Activated naive CD4-positive, alpha-beta T cell (primary cell): ENCODE measurements at regions not wholly inside any gene's neighbourhood (a gene's known extent, or its start where the extent isn't known, plus 50 kb on each side); places are given as distances from the start of the nearest gene placed in this dataset.
"Not testable (repeated sequence)": the region's sequence is repeated elsewhere in the genome, so short reads cannot be mapped to it uniquely, and the experiment has no call there.

Source experiments
- DNase-seq, 4 experiments: peaks; one replicate each; lab custom pipeline; 2025; lab: John Stamatoyannopoulos, UW

GRCh38 chr3:5035113-5035512, 55.9 kb downstream of the BHLHE40 start:
- no peak for DNase-seq

DNA sequence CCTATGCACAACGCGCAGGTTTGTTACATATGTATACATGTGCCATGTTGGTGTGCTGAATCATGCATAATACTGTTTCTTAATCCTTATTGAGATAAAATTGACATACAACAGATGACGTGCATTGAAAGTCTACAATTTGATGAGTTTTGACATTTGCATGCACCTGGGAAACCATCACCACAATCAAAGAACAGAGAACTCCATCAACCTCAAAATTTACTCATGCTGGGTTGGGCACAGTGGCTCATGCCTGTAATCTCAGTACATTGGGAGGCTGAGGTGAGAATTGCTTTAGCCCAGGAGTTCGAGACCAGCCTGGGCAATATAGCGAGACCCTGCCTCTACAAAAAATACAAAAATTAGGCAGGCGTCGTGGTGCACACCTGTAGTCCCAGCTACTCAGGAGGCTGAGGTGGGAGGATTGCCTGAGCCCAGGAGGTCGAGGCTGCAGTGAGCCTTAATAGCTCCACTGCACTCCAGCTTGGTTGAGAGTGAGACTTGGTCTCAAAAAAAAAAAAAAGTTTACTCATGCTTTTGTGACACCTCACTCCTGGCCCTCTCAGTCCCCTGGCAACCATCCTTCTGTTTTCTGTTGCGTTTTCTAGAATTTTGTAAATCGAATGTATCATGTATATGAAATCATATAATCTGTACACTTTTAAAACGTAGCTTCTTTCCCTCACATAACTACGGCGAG, 56.6 kb downstream of the BHLHE40 start:
- no peak for DNase-seq

DNA sequence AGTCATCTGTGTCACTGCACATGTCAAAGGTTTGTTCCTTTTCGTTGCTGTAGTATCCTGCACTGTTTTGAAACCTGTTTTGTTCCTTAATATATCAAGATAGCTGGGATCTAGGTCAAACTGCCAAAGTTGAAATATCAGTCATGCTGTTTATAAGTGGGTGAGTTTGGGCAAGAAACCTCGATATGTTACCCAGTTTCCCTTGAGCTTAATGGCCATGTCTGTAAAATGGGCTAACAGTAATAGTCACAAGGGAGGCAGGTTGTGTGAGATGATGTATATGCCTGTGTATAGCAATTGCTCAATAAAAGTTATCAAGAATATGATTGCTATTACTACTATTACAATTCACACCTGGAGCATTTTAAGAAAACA, 57.1 kb downstream of the BHLHE40 start:
- DNase-seq: no peak

GRCh38 chr3:5036858-5037257, 57.6 kb downstream of the BHLHE40 start:
- DNase-seq: no peak

GRCh38 chr3:5039585-5039984, 60.3 kb downstream of the BHLHE40 start:
- DNase-seq: no peak

GRCh38 chr3:5041315-5041714, 62.1 kb downstream of the BHLHE40 start:
- DNase-seq: no peak

DNA sequence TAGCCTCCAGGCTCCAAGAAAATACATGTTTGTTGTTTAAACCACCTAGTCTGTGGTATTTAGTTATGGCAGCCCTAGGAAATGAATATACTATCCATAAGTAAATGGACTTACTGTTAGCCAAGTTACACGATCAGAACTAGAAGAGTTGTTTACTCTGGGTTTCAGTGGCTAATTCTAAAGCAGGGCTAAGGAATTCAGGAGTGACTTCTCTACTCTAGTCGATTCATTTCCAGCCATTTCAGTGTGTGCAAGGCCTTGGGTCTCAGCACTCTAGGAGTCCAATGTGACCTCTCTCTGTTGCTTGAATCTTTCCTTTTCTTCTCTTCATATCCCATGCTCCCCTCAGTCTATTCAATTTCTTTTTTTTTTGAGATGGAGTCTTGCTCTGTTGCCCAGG, 66.7 kb downstream of the BHLHE40 start:
- no peak for DNase-seq

DNA sequence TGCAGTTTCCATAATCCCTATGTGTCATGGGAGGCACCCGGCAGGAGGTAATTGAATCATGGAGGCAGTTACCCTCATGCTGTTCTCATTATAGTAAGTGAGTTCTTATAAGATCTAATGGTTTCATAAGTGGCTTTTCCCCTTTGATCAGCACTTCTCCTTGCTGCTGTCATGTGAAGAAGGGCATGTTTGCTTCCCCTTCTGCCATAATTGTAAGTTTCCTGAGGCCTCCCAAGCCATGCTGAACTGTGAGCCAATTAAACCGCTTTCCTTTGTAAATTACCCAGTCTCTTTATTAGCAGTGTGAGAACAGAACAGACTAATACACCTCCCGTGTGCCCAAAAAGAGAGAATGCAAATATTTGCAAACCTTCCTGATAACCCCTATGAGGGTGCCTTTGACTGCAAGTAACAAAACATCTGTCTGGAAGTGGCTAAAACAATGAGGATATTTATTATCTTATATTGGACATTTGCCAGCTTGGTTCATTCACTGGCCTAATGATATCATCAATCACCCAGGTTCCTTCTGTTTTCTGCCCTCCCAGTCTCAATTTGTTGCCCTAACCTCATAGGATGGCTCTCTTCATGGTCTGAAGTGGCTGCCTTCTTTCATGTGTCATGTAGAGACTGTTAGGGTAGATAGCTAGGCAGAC, 68.7 kb downstream of the BHLHE40 start:
- DNase-seq: no peak

DNA sequence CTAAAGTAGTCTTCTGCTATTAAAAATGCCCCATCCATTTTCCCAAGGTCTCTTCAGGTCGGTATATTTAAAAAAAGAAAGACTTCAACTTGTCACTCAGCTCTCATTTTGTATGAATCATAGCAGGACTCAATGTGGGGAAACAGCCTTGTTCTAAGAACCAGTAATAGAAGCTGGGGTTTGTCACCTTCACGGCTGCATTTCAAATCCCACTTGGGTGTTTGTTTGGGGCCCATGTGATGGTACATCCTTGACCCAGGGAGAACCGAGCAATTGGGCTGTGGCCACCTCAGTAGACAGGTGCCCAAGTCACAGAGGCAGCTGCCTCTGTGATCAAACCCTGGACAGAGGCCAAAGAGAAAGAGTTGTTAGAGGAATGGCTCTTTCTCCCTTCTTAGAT, 70.3 kb upstream of the ARL8B start:
- DNase-seq: no peak

DNA sequence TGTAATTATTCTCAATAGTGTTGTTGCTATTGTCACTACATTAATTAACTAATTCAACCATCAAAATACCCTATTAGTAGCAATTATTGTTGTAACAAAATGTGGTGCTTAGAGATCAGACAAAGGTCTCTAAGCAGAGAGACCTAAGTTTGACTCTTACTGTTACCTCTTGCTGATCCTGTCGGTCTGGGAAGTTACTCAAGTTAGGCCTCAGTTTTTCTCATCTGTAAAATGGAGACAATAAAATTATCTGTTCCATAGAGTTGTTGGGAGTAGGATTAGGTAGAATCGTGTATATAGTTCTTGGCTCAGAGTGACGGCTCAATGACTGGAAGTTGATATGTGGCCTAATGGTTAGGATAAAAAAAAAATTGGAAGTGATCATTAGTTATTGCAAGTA, 69.8 kb upstream of the ARL8B start:
- no peak for DNase-seq

DNA sequence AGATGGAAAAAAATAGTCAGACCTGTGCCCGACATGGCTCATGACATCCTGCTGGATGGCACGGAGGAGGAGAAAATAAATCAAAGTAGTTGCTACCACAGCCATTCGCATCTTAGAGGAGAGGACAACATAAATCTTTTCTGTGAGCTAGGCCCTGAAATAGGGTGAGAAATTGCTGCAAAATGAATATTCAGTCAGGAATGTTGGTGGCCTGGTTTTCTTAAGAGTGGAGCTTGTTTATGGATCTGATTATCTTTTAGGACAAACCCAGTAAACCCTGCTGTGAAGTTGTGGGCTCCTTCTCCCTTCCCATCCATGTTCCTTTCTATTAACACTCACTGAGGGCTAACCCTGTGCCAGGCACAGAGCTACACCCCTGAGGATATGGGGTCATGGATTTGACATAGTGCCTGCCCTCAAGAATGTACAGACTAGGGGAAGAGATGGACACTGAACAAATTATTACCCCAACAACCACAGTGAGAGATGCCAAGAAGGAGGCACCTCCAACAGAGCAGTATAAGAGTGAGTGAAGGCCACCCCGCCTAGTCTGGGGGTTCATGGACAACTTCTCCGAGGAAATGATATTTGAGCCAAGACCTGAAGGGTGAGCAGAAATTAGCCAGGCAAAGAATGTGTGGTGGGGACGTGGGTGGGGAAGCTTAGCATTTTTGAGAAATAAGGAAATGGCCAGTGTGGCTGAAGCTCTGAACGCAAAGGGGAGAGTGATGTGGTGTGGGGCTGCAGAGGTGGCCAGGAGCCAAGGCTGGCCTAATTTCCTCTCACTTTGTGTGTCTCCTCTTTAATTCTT, 68.9 kb upstream of the ARL8B start:
- DNase-seq: no peak

- DNase-seq: no peak
Measured at GRCh38 chr3:5054098-5054497, 68.0 kb upstream of the ARL8B start.

DNA sequence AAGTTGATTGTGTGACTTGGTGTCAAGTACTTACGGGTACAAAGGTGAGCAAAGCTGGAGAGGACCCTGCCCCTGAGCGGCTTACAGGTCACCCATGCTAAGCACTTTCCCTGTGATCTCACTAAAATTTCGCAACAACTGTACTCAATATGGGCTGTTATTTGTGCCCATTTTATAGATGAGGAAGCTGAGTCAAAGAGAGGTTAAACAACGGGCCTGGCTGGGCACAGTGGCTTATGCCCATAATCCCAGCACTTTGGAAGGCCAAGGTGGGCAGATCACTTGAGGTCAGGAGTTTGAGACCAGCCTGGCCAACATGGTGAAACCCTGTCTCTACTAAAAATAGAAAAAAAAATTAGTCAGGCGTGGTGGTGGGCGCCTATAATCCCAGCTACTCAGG, 67.5 kb upstream of the ARL8B start:
- DNase-seq: not testable (repeated sequence)

DNA sequence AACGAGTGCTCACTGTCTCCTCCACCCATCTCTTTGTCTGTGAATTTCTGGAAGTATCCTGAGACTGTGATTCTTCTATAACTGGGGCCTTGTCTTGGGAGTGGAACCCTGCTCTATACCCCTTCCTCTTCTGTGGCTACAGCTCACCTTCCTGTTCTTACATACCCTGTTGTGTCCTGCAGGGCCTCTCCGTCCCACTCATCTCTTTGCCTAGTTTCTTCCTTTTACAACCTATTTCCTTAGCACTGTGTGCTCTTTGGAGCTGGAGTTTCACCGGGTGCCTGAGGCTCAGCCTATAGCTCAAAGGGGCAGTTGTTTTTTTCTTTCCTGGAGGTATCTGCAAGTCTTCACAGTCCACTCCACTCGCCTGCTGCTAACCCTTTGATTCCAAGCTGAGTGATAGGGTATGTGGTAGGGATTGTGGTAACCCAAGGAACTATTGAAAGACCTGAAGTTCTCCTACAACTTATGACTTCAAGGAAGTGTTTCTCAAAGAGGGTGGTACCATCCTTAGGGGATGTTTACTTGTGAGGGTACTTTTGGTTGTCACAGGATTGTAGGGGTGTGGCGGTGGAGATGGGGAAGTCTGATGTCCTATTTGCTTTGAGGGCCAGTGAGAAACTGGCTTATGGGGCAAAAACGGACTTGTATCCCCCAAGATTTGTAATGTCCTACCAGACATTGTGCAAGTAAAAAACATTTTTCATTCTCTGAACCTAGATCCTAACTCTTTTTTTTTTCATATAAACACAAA, 66.6 kb upstream of the ARL8B start:
- no peak for DNase-seq

GRCh38 chr3:5056111-5056391, 66.0 kb upstream of the ARL8B start:
- no peak for DNase-seq

- no peak for DNase-seq
Measured at GRCh38 chr3:5057272-5057671, 64.8 kb upstream of the ARL8B start.

DNA sequence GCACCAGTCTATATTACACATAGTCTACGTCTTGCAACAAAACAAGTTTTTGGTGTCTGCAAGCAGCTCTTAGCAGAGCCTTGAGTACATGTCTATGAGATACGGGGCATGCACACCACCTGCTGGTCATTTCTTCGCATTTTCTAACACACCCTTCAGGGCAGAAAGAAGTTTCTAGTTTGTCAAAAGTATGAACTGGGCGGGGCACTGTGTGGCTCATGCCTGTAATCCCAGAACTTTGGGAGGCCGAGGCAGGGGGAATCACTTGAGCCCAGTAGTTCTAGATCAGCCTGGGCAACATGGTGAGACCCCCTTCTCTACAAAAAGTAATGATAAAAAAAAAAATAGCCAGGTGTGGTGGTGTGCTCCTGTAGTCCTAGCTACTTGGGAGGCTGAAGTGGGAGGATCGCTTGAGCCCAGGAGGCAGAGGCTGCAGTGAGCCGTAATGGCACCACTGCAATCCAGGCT, 64.2 kb upstream of the ARL8B start:
- DNase-seq: peak; percentile 4 to 44 (median 18)

- DNase-seq: no peak
Measured at GRCh38 chr3:5058471-5058951, 63.6 kb upstream of the ARL8B start.

GRCh38 chr3:5059782-5060181, 62.3 kb upstream of the ARL8B start:
- DNase-seq: no peak

- DNase-seq: no peak
Measured at GRCh38 chr3:5061218-5061569, 60.9 kb upstream of the ARL8B start.

GRCh38 chr3:5063724-5064123, 58.4 kb upstream of the ARL8B start:
- no peak for DNase-seq

DNA sequence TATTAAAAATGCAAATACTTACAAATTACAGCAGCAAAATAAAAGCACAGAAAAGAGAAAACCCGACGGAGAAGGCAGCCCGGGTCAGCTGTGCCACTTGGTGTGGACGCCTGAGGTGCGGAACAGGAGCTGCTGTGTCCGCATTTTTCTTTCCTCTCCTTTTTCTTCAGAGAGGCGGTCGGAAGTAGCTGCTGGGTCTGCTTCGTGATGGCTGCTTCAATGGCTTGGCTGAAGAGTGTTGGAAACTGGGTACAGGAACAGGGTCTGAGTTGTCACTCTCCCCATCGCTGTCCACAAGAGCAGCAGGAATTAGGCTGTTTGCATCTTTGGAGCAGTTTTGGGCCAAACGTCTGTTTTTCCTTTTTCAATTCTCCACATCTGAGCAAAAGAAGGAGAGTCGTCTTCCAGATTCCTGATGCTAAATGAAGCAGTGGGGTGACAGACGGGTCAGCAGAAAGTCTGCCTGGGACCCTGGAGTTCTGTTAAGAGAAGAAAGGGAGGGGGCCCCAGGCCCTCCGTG, 53.5 kb upstream of the ARL8B start:
- DNase-seq: no peak
